ENCODE measurements at regions not wholly inside any gene's neighbourhood (a gene's known extent, or its start where the extent isn't known, plus 50 kb on each side); places are given as distances from the start of the nearest gene placed in this dataset.

DNA sequence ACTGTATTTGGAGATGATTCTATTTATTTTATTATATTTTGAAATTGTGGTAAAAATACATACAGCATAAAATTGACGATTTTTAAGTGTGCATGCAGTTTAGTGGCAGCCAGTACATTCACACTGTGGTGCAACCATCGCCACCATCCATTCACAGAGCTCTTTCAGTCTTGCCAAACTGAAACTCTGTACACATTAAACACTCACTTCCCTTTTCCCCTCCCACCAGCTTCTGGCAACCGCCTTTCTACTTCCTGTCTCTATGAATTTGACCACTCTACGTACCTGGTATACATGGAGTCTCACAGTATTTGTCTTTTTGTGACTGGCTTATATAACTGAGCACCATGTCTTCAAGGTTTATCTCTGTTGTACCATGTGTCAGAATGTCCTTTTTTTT, 303.3 kb upstream of the ATP10A start:
- H3K9ac ChIP-seq (ENCODE audit: insufficient read depth in 1 of 2, low read length in 2 of 2), result no peak overlapping the region
- H3K9me3 ChIP-seq (ENCODE audit: control insufficient read depth in 4 of 4, insufficient read depth in 3 of 4, low read length in 3 of 4), result no peaks in the 10 kb centered on the region
- no peaks in the 10 kb centered on the region for H3K36me3 ChIP-seq (ENCODE audit: control insufficient read depth in 4 of 4, insufficient read depth in 4 of 4, low read length in 4 of 4)
- WGBS, 2 donors, result 58 to 63% methylated on average over 4 of the region's 4 CpGs
- no peak for DNase-seq
- no peaks in the 10 kb centered on the region for H3K27me3 ChIP-seq (ENCODE audit: control insufficient read depth in 3 of 3, insufficient read depth in 3 of 3, low read length in 2 of 3)
- no peak overlapping the region for H3K27ac ChIP-seq (ENCODE audit: low read depth in 1 of 2, low read length in 1 of 2)
- TF ChIP-seq, protein P1, sequence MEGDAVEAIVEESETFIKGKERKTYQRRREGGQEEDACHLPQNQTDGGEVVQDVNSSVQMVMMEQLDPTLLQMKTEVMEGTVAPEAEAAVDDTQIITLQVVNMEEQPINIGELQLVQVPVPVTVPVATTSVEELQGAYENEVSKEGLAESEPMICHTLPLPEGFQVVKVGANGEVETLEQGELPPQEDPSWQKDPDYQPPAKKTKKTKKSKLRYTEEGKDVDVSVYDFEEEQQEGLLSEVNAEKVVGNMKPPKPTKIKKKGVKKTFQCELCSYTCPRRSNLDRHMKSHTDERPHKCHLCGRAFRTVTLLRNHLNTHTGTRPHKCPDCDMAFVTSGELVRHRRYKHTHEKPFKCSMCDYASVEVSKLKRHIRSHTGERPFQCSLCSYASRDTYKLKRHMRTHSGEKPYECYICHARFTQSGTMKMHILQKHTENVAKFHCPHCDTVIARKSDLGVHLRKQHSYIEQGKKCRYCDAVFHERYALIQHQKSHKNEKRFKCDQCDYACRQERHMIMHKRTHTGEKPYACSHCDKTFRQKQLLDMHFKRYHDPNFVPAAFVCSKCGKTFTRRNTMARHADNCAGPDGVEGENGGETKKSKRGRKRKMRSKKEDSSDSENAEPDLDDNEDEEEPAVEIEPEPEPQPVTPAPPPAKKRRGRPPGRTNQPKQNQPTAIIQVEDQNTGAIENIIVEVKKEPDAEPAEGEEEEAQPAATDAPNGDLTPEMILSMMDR (IDR thresholded peaks at IDR 0.05; ENCODE audit: control extremely low read depth, extremely low read depth), result no peak
- H3K4me3 ChIP-seq, result no peak overlapping the region
- no peaks in the 10 kb centered on the region for H3K4me1 ChIP-seq (ENCODE audit: control insufficient read depth in 5 of 5, insufficient read depth in 5 of 5, low read length in 5 of 5)
- no peak for ATAC-seq (ENCODE audit: insufficient read depth, low FRiP score)

DNA sequence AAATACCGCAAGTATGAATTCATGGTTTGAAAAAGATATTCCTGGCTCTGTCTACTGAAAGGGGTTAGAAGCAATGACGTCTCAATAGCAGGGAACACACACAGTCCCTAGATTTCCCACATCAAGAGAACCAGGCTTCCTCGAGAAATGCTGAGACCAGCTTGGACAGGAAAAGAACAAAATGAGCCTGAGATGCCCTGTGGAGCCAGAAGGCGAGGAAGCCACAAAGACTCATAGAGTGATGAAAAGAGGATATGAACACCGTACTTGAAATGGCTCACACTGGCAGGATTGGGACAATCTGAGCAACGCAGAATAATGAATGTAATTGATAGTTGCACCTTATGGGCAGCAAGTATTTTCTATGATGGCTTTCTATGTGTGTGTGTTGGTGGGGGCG, 302.4 kb upstream of the ATP10A start:
- whole genome bisulfite sequencing, 2 donors, result 82 to 87% methylated on average over 7 of the region's 7 CpGs
- no peak for ATAC-seq (ENCODE audit: insufficient read depth, low FRiP score)
- no peaks in the 10 kb centered on the region for H3K36me3 ChIP-seq (ENCODE audit: control insufficient read depth in 4 of 4, insufficient read depth in 4 of 4, low read length in 4 of 4)

DNA sequence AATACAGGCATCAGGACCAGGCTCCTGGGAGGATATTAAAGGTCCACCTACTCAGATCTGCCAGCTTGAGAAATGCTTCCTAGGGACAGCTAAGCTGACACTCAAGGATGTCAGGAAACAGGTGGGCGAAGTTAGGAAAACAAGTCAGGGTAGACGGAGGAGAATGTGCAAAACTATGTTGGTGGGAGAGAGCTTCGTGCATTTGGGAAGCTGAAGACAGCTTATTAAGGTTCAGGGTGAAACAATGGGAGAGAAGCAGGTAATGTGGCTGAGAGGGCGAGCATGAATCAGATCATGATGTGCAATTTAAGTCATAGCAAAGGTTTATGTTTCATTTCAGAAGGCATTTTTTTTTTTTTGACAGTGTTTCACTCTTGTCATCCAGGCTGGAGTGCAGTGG, 297.2 kb upstream of the ATP10A start:
- WGBS, 2 donors, result 75 to 78% methylated on average over 4 of the region's 4 CpGs
- Histone ChIP-seq H3K9ac (ENCODE audit: insufficient read depth in 1 of 2, low read length in 2 of 2) (no peak overlapping the region), H3K36me3 (ENCODE audit: control insufficient read depth in 4 of 4, insufficient read depth in 4 of 4, low read length in 4 of 4) (no peaks in the 10 kb centered on the region), H3K27ac (ENCODE audit: low read depth in 1 of 2, low read length in 1 of 2) (no peak overlapping the region), H3K27me3 (ENCODE audit: control insufficient read depth in 3 of 3, insufficient read depth in 3 of 3, low read length in 2 of 3) (no peaks in the 10 kb centered on the region), H3K9me3 (ENCODE audit: control insufficient read depth in 4 of 4, insufficient read depth in 3 of 4, low read length in 3 of 4) (peaks cover 0 to 3% (median 0%) of the 10 kb centered on the region in 4 donors), H3K4me3 (no peak overlapping the region), H3K4me1 (ENCODE audit: control insufficient read depth in 5 of 5, insufficient read depth in 5 of 5, low read length in 5 of 5) (no peaks in the 10 kb centered on the region)
- no peak for DNase-seq
- TF ChIP-seq, protein P1 (IDR thresholded peaks at IDR 0.05; ENCODE audit: control extremely low read depth, extremely low read depth), result no peak
- ATAC-seq (ENCODE audit: insufficient read depth, low FRiP score), result no peak

More for the DNA sequence above, 302.4 kb upstream of the ATP10A start:
- no peak for DNase-seq
- Histone ChIP-seq H3K4me1 (ENCODE audit: control insufficient read depth in 5 of 5, insufficient read depth in 5 of 5, low read length in 5 of 5) (no peaks in the 10 kb centered on the region), H3K4me3 (no peak overlapping the region), H3K27ac (ENCODE audit: low read depth in 1 of 2, low read length in 1 of 2) (no peak overlapping the region), H3K9me3 (ENCODE audit: control insufficient read depth in 4 of 4, insufficient read depth in 3 of 4, low read length in 3 of 4) (no peaks in the 10 kb centered on the region), H3K27me3 (ENCODE audit: control insufficient read depth in 3 of 3, insufficient read depth in 3 of 3, low read length in 2 of 3) (no peaks in the 10 kb centered on the region), H3K9ac (ENCODE audit: insufficient read depth in 1 of 2, low read length in 2 of 2) (no peak overlapping the region)
- TF ChIP-seq, protein P1 (IDR thresholded peaks at IDR 0.05; ENCODE audit: control extremely low read depth, extremely low read depth), result no peak

DNA sequence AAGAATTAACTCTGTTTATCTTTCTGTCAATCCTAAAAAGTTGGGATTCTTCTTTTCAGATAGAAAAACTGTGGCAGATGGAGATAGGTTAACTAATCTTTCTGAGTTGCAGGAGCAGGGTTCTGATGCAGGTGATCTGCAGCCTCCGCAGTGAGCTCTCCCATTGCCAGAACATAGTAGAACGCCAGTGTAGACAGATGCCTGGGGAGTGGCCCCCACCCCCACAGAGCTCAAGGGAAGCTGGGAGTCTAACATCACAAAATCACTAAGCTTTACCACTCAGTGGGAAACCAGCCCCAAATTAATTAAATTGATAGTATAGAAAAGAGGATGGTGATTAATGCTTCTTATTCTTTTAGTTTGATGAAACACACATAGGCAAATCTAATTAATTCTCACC, 295.0 kb upstream of the ATP10A start:
- TF ChIP-seq, protein P1 (IDR thresholded peaks at IDR 0.05; ENCODE audit: control extremely low read depth, extremely low read depth), result no peak
- DNase-seq (no peak), ATAC-seq (ENCODE audit: insufficient read depth, low FRiP score) (no peak)
- H3K4me1 ChIP-seq (ENCODE audit: control insufficient read depth in 5 of 5, insufficient read depth in 5 of 5, low read length in 5 of 5), result no peaks in the 10 kb centered on the region
- H3K27ac ChIP-seq (ENCODE audit: low read depth in 1 of 2, low read length in 1 of 2), result no peak overlapping the region
- no peak overlapping the region for H3K4me3 ChIP-seq
- H3K27me3 ChIP-seq (ENCODE audit: control insufficient read depth in 3 of 3, insufficient read depth in 3 of 3, low read length in 2 of 3), result no peaks in the 10 kb centered on the region
- WGBS, 2 donors, result 90 to 98% methylated on average over 2 of the region's 2 CpGs
- H3K9me3 ChIP-seq (ENCODE audit: control insufficient read depth in 4 of 4, insufficient read depth in 3 of 4, low read length in 3 of 4), result peaks cover 0 to 5% (median 0%) of the 10 kb centered on the region in 4 donors
- no peaks in the 10 kb centered on the region for H3K36me3 ChIP-seq (ENCODE audit: control insufficient read depth in 4 of 4, insufficient read depth in 4 of 4, low read length in 4 of 4)
- no peak overlapping the region for H3K9ac ChIP-seq (ENCODE audit: insufficient read depth in 1 of 2, low read length in 2 of 2)

Data from lung (tissue), 11 donors.